ENCODE measurements at regions not wholly inside any gene's neighbourhood (a gene's known extent, or its start where the extent isn't known, plus 50 kb on each side); places are given as distances from the start of the nearest gene placed in this dataset.

GRCh38 chr4:25474690-25475089 lies 97.6 kb downstream of the ANAPC4 start:
- intact Hi-C loops (cut with micrococcal nuclease), result no loop called here
- H3K4me3 ChIP-seq (ENCODE audit: low read length), result no peak overlapping the region
- H3K27ac ChIP-seq (ENCODE audit: low read depth, low read length), result no peak overlapping the region
- Mint-ChIP-seq H3K4me1 (no peaks in the 10 kb centered on the region), H3K9me3 (peaks cover 0 to 28% (median 13%) of the 10 kb centered on the region in 11 donors), H3K4me3 (no peak overlapping the region), H3K27me3 (peaks cover 0 to 12% (median 2%) of the 10 kb centered on the region in 5 donors), H3K36me3 (peaks cover 0 to 14% (median 12%) of the 10 kb centered on the region in 5 donors), H3K27ac (no peak overlapping the region)
- ATAC-seq (no peak), DNase-seq (no peak)
- POLR2A ChIA-PET, result no interaction called here
- CTCF ChIA-PET, result no interaction called here
- no peaks in the 10 kb centered on the region for H3K36me3 ChIP-seq (ENCODE audit: control insufficient read depth in 2 of 3, insufficient read depth in 3 of 3, low read length in 3 of 3)
- no peaks in the 10 kb centered on the region for H3K27me3 ChIP-seq (ENCODE audit: control insufficient read depth in 2 of 2, insufficient read depth in 2 of 2, low read length in 2 of 2)
- H3K4me1 ChIP-seq (ENCODE audit: control insufficient read depth in 2 of 2, insufficient read depth in 2 of 2, low read length in 2 of 2), result no peaks in the 10 kb centered on the region
- no peaks in the 10 kb centered on the region for H3K9me3 ChIP-seq (ENCODE audit: control insufficient read depth in 2 of 3, low read length in 3 of 3)

- Mint-ChIP-seq H3K36me3 (no peaks in the 10 kb centered on the region), H3K27me3 (peaks cover 0 to 18% (median 7%) of the 10 kb centered on the region in 5 donors), H3K4me3 (no peak overlapping the region), H3K9me3 (peaks cover 0 to 18% (median 7%) of the 10 kb centered on the region in 11 donors), H3K4me1 (no peaks in the 10 kb centered on the region), H3K27ac (no peak overlapping the region)
- no peak overlapping the region for H3K4me3 ChIP-seq (ENCODE audit: low read length)
- no peak overlapping the region for H3K27ac ChIP-seq (ENCODE audit: low read depth, low read length)
- no peaks in the 10 kb centered on the region for H3K4me1 ChIP-seq (ENCODE audit: control insufficient read depth in 2 of 2, insufficient read depth in 2 of 2, low read length in 2 of 2)
- DNase-seq (no peak), ATAC-seq (no peak)
- POLR2A ChIA-PET, result no interaction called here
- no peaks in the 10 kb centered on the region for H3K27me3 ChIP-seq (ENCODE audit: control insufficient read depth in 2 of 2, insufficient read depth in 2 of 2, low read length in 2 of 2)
- CTCF ChIA-PET, result no interaction called here
- H3K9me3 ChIP-seq (ENCODE audit: control insufficient read depth in 2 of 3, low read length in 3 of 3), result no peaks in the 10 kb centered on the region
- H3K36me3 ChIP-seq (ENCODE audit: control insufficient read depth in 2 of 3, insufficient read depth in 3 of 3, low read length in 3 of 3), result no peaks in the 10 kb centered on the region
- intact Hi-C loops (cut with micrococcal nuclease), result no loop called here
Observed at GRCh38 chr4:25477221-25477620, 100.2 kb downstream of the ANAPC4 start.

DNA sequence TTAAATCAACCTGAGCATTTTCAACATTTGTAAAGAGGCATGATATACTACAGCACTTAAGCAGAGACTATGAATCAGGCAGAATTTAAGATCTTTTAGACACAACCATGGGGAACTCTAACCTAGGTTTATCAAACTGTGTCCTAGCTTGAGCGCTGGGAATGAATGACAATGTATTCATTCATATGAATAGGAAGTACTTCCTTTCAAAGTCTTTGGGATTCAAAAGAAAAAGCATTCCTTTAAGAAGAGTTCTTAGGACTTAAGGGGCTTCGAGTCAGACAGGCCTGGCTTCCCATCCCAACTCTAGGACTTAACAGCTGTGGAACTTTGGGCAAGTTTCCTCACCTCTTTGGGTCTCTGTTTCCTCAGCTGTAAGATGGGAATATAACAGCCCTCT lies 104.6 kb downstream of the ANAPC4 start:
- no peak overlapping the region for H3K27ac ChIP-seq (ENCODE audit: low read depth, low read length)
- peaks cover 0 to 7% (median 0%) of the 10 kb centered on the region in 5 donors for H3K36me3 Mint-ChIP-seq
- no peaks in the 10 kb centered on the region for H3K36me3 ChIP-seq (ENCODE audit: control insufficient read depth in 2 of 3, insufficient read depth in 3 of 3, low read length in 3 of 3)
- H3K4me3 ChIP-seq (ENCODE audit: low read length), result no peak overlapping the region
- H3K4me1 Mint-ChIP-seq, result no peaks in the 10 kb centered on the region
- ATAC-seq (no peak), DNase-seq (no peak)
- ChIA-PET CTCF (interaction anchor here (0.6 kb wide), 1 partner anchor 47 kb away, joined by 3 read pairs; no protein-coding TSS in a partner anchor), POLR2A (no interaction called here)
- H3K27me3 Mint-ChIP-seq, result peaks cover 0 to 18% (median 9%) of the 10 kb centered on the region in 5 donors
- H3K27me3 ChIP-seq (ENCODE audit: control insufficient read depth in 2 of 2, insufficient read depth in 2 of 2, low read length in 2 of 2), result no peaks in the 10 kb centered on the region
- no peak overlapping the region for H3K27ac Mint-ChIP-seq
- H3K9me3 ChIP-seq (ENCODE audit: control insufficient read depth in 2 of 3, low read length in 3 of 3), result peaks cover 0 to 3% (median 0%) of the 10 kb centered on the region in 3 experiments
- no peak overlapping the region for H3K4me3 Mint-ChIP-seq
- intact Hi-C loops (cut with micrococcal nuclease), result no loop called here
- no peaks in the 10 kb centered on the region for H3K4me1 ChIP-seq (ENCODE audit: control insufficient read depth in 2 of 2, insufficient read depth in 2 of 2, low read length in 2 of 2)
- H3K9me3 Mint-ChIP-seq, result peaks cover 0 to 27% (median 12%) of the 10 kb centered on the region in 11 donors

DNA sequence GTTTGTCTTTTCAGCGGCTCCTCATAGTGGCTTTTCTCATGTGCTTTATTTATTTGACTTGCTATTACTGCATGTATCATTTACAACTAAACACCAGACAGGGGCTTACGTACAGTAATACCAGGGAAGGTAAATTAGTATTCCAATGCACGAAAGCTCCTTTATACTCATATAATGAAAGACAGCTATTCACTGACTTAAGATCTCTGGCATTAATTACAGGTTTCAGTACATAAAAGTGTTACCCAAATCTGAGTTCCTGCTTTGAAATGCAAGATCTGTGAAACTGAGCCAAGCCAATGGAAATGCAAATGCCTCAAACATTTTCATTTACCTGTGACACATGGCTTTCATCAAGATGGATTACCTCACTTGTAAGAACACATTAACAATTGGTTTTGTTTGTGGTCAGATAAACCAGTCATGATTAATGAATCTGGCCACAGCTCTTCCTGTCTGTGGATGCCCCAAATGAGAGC lies 107.2 kb downstream of the ANAPC4 start:
- POLR2A ChIA-PET, result no interaction called here
- H3K36me3 Mint-ChIP-seq, result peaks cover 0 to 13% (median 0%) of the 10 kb centered on the region in 5 donors
- ATAC-seq, result no peak

GRCh38 chr4:25485104-25485503 lies 108.0 kb downstream of the ANAPC4 start:
- Mint-ChIP-seq H3K27ac (no peak overlapping the region), H3K36me3 (peaks cover 0 to 13% (median 0%) of the 10 kb centered on the region in 5 donors), H3K4me1 (no peaks in the 10 kb centered on the region), H3K27me3 (peaks cover 0 to 22% (median 14%) of the 10 kb centered on the region in 5 donors), H3K9me3 (peaks cover 3 to 37% (median 10%) of the 10 kb centered on the region in 11 donors), H3K4me3 (no peak overlapping the region)
- no peaks in the 10 kb centered on the region for H3K36me3 ChIP-seq (ENCODE audit: control insufficient read depth in 2 of 3, insufficient read depth in 3 of 3, low read length in 3 of 3)
- H3K27me3 ChIP-seq (ENCODE audit: control insufficient read depth in 2 of 2, insufficient read depth in 2 of 2, low read length in 2 of 2), result no peaks in the 10 kb centered on the region
- H3K27ac ChIP-seq (ENCODE audit: low read depth, low read length), result no peak overlapping the region
- ATAC-seq (no peak), DNase-seq (no peak)
- intact Hi-C loops (cut with micrococcal nuclease), result no loop called here
- ChIA-PET POLR2A (no interaction called here), CTCF (no interaction called here)
- peaks cover 0 to 3% (median 0%) of the 10 kb centered on the region in 3 experiments for H3K9me3 ChIP-seq (ENCODE audit: control insufficient read depth in 2 of 3, low read length in 3 of 3)
- H3K4me1 ChIP-seq (ENCODE audit: control insufficient read depth in 2 of 2, insufficient read depth in 2 of 2, low read length in 2 of 2), result no peaks in the 10 kb centered on the region
- no peak overlapping the region for H3K4me3 ChIP-seq (ENCODE audit: low read length)

More for the DNA sequence above, 107.2 kb downstream of the ANAPC4 start:
- CTCF ChIA-PET, result no interaction called here
- DNase-seq, result no peak
- H3K4me1 ChIP-seq (ENCODE audit: control insufficient read depth in 2 of 2, insufficient read depth in 2 of 2, low read length in 2 of 2), result no peaks in the 10 kb centered on the region
- no peaks in the 10 kb centered on the region for H3K4me1 Mint-ChIP-seq
- no peak overlapping the region for H3K4me3 ChIP-seq (ENCODE audit: low read length)
- peaks cover 3 to 30% (median 9%) of the 10 kb centered on the region in 11 donors for H3K9me3 Mint-ChIP-seq
- intact Hi-C loops (cut with micrococcal nuclease), result no loop called here
- no peaks in the 10 kb centered on the region for H3K27me3 ChIP-seq (ENCODE audit: control insufficient read depth in 2 of 2, insufficient read depth in 2 of 2, low read length in 2 of 2)
- peaks cover 0 to 3% (median 0%) of the 10 kb centered on the region in 3 experiments for H3K9me3 ChIP-seq (ENCODE audit: control insufficient read depth in 2 of 3, low read length in 3 of 3)
- no peak overlapping the region for H3K27ac Mint-ChIP-seq
- no peak overlapping the region for H3K4me3 Mint-ChIP-seq
- H3K36me3 ChIP-seq (ENCODE audit: control insufficient read depth in 2 of 3, insufficient read depth in 3 of 3, low read length in 3 of 3), result no peaks in the 10 kb centered on the region
- H3K27ac ChIP-seq (ENCODE audit: low read depth, low read length), result no peak overlapping the region
- H3K27me3 Mint-ChIP-seq, result peaks cover 0 to 20% (median 9%) of the 10 kb centered on the region in 5 donors

GRCh38 chr4:25486171-25486570 lies 109.1 kb downstream of the ANAPC4 start:
- no peaks in the 10 kb centered on the region for H3K36me3 ChIP-seq (ENCODE audit: control insufficient read depth in 2 of 3, insufficient read depth in 3 of 3, low read length in 3 of 3)
- POLR2A ChIA-PET, result no interaction called here

DNA sequence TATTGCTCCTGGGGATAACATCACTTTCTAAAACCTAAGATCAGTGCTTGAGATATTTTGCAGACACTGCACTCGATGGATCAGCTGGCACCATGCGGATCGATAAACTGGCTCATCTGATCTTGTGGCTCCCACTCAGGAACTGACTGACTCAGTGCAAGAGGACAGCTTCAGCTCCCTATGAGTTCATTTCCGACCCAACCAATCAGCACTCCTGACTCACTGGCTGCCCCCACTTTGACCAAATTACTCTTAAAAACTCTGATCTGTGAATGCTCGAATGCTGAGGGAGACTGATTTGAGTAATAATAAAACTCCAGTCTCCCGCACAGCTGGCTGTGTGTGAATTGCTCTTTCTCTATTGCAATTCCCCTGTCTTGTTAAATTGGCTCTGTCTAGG lies 110.1 kb downstream of the ANAPC4 start:
- Histone ChIP-seq H3K4me1 (ENCODE audit: control insufficient read depth in 2 of 2, insufficient read depth in 2 of 2, low read length in 2 of 2) (no peaks in the 10 kb centered on the region), H3K27ac (ENCODE audit: low read depth, low read length) (no peak overlapping the region), H3K27me3 (ENCODE audit: control insufficient read depth in 2 of 2, insufficient read depth in 2 of 2, low read length in 2 of 2) (no peaks in the 10 kb centered on the region), H3K4me3 (ENCODE audit: low read length) (no peak overlapping the region), H3K36me3 (ENCODE audit: control insufficient read depth in 2 of 3, insufficient read depth in 3 of 3, low read length in 3 of 3) (no peaks in the 10 kb centered on the region), H3K9me3 (ENCODE audit: control insufficient read depth in 2 of 3, low read length in 3 of 3) (peaks cover 0 to 3% (median 0%) of the 10 kb centered on the region in 3 experiments)
- ChIA-PET POLR2A (no interaction called here), CTCF (no interaction called here)
- peaks cover 3 to 37% (median 10%) of the 10 kb centered on the region in 11 donors for H3K9me3 Mint-ChIP-seq
- DNase-seq, result no peak
- no peak overlapping the region for H3K27ac Mint-ChIP-seq
- H3K4me3 Mint-ChIP-seq, result no peak overlapping the region
- H3K4me1 Mint-ChIP-seq, result no peaks in the 10 kb centered on the region
- H3K36me3 Mint-ChIP-seq, result peaks cover 0 to 13% (median 0%) of the 10 kb centered on the region in 5 donors
- peaks cover 0 to 16% (median 12%) of the 10 kb centered on the region in 5 donors for H3K27me3 Mint-ChIP-seq
- no peak for ATAC-seq
- intact Hi-C loops (cut with micrococcal nuclease), result no loop called here

More at GRCh38 chr4:25486171-25486570, 109.1 kb downstream of the ANAPC4 start:
- no peak overlapping the region for H3K4me3 ChIP-seq (ENCODE audit: low read length)
- Mint-ChIP-seq H3K27ac (no peak overlapping the region), H3K4me3 (no peak overlapping the region), H3K9me3 (peaks cover 3 to 37% (median 10%) of the 10 kb centered on the region in 11 donors), H3K27me3 (peaks cover 0 to 19% (median 11%) of the 10 kb centered on the region in 5 donors), H3K36me3 (peaks cover 0 to 13% (median 0%) of the 10 kb centered on the region in 5 donors), H3K4me1 (no peaks in the 10 kb centered on the region)
- CTCF ChIA-PET, result no interaction called here
- ATAC-seq (no peak), DNase-seq (no peak)
- peaks cover 0 to 3% (median 0%) of the 10 kb centered on the region in 3 experiments for H3K9me3 ChIP-seq (ENCODE audit: control insufficient read depth in 2 of 3, low read length in 3 of 3)
- H3K4me1 ChIP-seq (ENCODE audit: control insufficient read depth in 2 of 2, insufficient read depth in 2 of 2, low read length in 2 of 2), result no peaks in the 10 kb centered on the region
- intact Hi-C loops (cut with micrococcal nuclease), result no loop called here
- H3K27ac ChIP-seq (ENCODE audit: low read depth, low read length), result no peak overlapping the region
- H3K27me3 ChIP-seq (ENCODE audit: control insufficient read depth in 2 of 2, insufficient read depth in 2 of 2, low read length in 2 of 2), result no peaks in the 10 kb centered on the region

All from naive thymus-derived CD4-positive, alpha-beta T cell (primary cell).